Activated CD4-positive, alpha-beta T cell treated with anti-CD3 and anti-CD28 coated beads, Interleukin-2, amount 10 ng/mL, durations not matched to agents 24 days and 14 days (primary cell): ENCODE measurements at regions not wholly inside any gene's neighbourhood (a gene's known extent, or its start where the extent isn't known, plus 50 kb on each side); places are given as distances from the start of the nearest gene placed in this dataset.

Source experiments
- DNase-seq: peaks from one replicate; pipeline ENCODE4 v3.0.0; 2022
- H3K27ac Mint-ChIP-seq: one replicate; pipeline ENCODE4 v1.8.0; 2022; ENCODE audit warnings: mild to moderate bottlenecking, mixed read lengths
- H3K27me3 Mint-ChIP-seq: one replicate; pipeline ENCODE4 v1.8.0; 2022; ENCODE audit warnings: mixed read lengths
- H3K36me3 Mint-ChIP-seq: one replicate; pipeline ENCODE4 v1.8.0; 2022; ENCODE audit warnings: low read depth, mild to moderate bottlenecking, mixed read lengths
- H3K4me1 Mint-ChIP-seq: one replicate; pipeline ENCODE4 v1.8.0; 2021; ENCODE audit warnings: mixed read lengths
- H3K4me3 Mint-ChIP-seq: one replicate; pipeline ENCODE4 v1.8.0; 2022; ENCODE audit warnings: mild to moderate bottlenecking, moderate library complexity, mixed read lengths
- H3K9me3 Mint-ChIP-seq: one replicate; pipeline ENCODE4 v1.8.0; 2021; ENCODE audit warnings: mixed read lengths
- intact Hi-C: fragments of 100-400 bp; cut with micrococcal nuclease; formaldehyde crosslinking; loops from one replicate; pipeline ENCODE4 v1.15.1; 2023

DNA sequence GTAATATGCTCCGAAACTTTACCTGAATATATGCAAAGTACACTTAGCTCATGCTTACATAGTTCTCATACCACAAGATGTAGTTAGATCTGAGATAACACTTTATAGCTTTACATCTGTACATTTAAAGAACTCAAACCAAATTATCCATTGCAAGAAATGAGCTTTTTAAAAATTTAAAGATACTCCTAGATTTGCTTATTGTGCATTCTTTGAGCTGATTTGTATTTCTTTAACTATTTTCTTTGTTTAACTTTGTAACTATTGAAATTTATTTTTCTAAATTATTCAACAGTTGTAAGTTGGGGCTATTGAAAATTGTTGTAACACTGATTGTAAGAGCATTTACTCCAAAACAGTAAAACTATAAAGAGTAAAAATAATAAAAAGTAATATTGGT, 340.2 kb upstream of the NOVA1 start:
- intact Hi-C loops, result no loop called here
- Mint-ChIP-seq H3K36me3 (no peaks in the 10 kb centered on the region), H3K4me1 (no peaks in the 10 kb centered on the region), H3K9me3 (peaks cover 22% of the 10 kb centered on the region), H3K27me3 (no peaks in the 10 kb centered on the region), H3K27ac (no peak overlapping the region), H3K4me3 (no peak overlapping the region)
- DNase-seq, result no peak

DNA sequence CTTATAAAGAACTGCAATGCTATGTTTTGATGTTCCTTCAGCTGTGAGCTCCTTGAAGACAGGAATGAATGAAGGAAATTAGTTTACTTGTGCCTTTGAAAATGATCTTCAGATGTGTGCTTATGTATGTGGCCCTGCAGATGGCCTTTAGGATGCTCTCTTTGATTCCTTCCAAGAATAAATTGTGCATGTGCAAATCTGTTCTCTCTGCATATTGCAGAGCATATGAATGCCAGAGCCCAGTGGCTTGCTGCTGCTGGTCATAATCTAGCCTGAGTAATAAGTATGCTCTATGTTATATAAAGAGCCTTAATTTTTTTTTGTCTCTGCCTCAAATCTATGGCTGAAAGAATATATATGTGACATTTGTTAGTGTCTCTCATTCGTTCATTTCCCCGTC, 341.9 kb upstream of the NOVA1 start:
- no peaks in the 10 kb centered on the region for H3K4me1 Mint-ChIP-seq

DNA sequence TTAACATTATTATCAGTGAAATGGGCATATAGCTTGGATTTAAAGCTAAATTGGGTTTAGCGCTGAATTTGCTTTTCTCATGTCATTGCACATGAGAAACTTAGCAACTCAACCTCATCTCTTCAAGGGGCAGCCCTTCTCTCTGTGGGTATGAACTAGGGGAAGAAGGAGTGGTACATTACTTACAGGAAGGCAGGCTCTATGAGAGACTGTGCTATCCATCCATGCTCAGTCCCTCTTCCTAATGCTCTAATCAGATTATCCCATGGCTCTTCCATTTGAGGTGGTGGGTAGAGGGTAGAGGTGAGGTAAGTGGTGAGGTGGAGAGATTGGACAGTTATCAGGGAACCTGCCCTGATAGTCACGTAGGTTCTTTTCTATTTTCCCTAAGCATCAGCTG, 343.7 kb upstream of the NOVA1 start:
- intact Hi-C loops, result no loop called here
- Mint-ChIP-seq H3K36me3 (no peaks in the 10 kb centered on the region), H3K9me3 (peaks cover 21% of the 10 kb centered on the region), H3K27ac (no peak overlapping the region), H3K4me1 (no peaks in the 10 kb centered on the region), H3K4me3 (no peak overlapping the region), H3K27me3 (no peaks in the 10 kb centered on the region)
- no peak for DNase-seq

More for the DNA sequence above, 341.9 kb upstream of the NOVA1 start:
- H3K27me3 Mint-ChIP-seq, result no peaks in the 10 kb centered on the region
- DNase-seq, result no peak
- no peaks in the 10 kb centered on the region for H3K36me3 Mint-ChIP-seq
- no peak overlapping the region for H3K27ac Mint-ChIP-seq
- H3K4me3 Mint-ChIP-seq, result no peak overlapping the region
- intact Hi-C loops, result no loop called here
- H3K9me3 Mint-ChIP-seq, result peaks cover 29% of the 10 kb centered on the region

DNA sequence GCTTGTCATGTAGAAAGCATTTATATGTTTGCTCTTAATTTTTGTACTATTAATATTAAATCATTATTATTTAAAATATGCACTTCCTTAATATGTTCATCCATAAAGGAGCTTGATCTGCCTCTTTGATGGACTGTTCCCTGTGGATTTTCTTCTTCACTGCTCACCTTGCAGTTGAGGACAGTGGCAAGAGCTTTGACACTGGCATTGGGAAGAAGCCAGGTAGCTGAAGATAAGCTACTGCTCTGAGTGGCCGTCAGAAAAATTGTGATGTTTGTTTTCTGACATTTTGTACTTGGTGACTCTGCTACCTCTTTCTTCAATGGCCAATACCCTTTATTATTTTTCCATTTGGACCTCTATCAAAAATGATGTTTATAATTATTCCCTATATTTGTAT, 349.4 kb upstream of the NOVA1 start:
- no peak for DNase-seq
- no peaks in the 10 kb centered on the region for H3K4me1 Mint-ChIP-seq
- no peak overlapping the region for H3K27ac Mint-ChIP-seq
- no peaks in the 10 kb centered on the region for H3K36me3 Mint-ChIP-seq
- no peaks in the 10 kb centered on the region for H3K27me3 Mint-ChIP-seq
- intact Hi-C loops, result no loop called here
- H3K9me3 Mint-ChIP-seq, result peaks cover 9% of the 10 kb centered on the region
- H3K4me3 Mint-ChIP-seq, result no peak overlapping the region

DNA sequence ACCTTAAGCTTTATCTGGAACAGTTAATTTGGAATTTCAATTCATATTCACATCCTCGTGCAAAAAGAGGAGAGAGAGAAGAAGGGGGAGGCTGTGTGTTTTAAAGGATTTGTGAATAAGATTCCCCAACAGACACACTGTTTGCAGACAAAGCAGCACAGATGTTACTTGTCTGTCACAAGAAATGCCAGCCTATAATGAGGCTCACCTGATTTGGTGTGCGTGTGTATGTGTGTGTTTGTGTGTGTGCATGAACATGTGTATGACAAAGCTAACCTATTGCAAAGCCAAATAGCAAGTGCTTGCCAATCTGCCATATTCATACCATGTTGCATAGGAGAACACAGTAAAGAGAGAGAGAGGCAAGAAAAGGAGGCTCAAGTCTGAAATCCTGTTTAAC, 361.6 kb upstream of the NOVA1 start:
- intact Hi-C loops, result no loop called here
- H3K9me3 Mint-ChIP-seq, result peaks cover 19% of the 10 kb centered on the region

DNA sequence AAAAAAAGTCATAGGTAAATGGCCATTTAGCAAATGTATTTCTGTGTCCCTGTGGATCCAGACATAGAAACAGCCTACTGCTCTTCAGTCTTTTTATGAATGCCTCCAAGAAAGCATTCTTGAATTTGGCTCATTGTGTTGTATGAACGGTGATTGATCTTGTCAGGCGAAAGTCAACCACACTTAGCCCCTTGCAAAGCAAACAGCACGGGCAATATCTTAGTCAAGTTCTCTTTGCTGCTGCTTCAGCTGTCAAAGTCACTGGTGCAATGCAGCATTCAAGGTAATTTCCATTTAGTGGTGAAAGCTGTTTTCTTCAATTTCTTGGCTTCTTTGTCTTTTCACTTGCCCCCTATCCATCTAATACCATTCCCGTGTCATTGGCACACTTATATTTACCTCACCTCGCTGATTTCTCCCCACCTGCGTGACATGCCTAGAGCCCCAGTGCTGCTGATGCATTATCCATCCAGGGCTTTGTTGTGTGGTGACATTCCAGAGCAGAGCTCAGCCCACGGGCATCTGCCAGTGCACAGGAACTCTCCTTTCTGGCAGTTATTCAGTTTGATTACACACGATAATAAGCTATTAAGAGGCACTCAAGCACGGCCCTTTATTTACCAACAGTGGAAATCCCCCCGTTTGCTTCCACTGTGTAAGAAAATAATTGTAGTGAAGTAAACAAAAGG, 362.3 kb upstream of the NOVA1 start:
- Mint-ChIP-seq H3K9me3 (peaks cover 19% of the 10 kb centered on the region), H3K36me3 (no peaks in the 10 kb centered on the region), H3K4me3 (no peak overlapping the region), H3K27me3 (no peaks in the 10 kb centered on the region), H3K27ac (no peak overlapping the region), H3K4me1 (no peaks in the 10 kb centered on the region)
- DNase-seq, result no peak
- intact Hi-C loops, result no loop called here

More for the DNA sequence above, 361.6 kb upstream of the NOVA1 start:
- Mint-ChIP-seq H3K27ac (no peak overlapping the region), H3K4me1 (no peaks in the 10 kb centered on the region), H3K27me3 (no peaks in the 10 kb centered on the region), H3K36me3 (no peaks in the 10 kb centered on the region), H3K4me3 (no peak overlapping the region)
- no peak for DNase-seq

DNA sequence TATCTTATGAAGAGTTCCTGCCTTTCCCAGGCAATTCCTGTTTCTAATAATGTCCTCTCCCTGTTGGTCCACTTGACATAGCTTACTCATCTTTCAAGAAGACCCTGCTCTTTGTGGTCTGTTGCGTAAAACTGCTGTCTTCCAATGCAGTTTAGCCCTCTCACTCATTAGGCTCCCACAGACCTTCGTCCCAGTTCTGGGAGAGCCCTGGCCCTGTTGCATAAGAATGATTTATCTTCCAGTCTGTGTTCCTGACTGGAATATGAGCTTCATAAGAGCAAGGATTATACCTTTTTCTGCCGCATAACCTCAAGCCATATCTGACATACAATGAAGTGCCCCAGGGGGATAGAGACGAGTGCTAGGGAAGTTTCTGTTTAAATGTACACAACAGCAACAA, 365.9 kb upstream of the NOVA1 start:
- peaks cover 19% of the 10 kb centered on the region for H3K9me3 Mint-ChIP-seq
- no peaks in the 10 kb centered on the region for H3K27me3 Mint-ChIP-seq
- no peaks in the 10 kb centered on the region for H3K36me3 Mint-ChIP-seq
- H3K4me1 Mint-ChIP-seq, result no peaks in the 10 kb centered on the region
- no peak overlapping the region for H3K27ac Mint-ChIP-seq
- DNase-seq, result no peak
- no peak overlapping the region for H3K4me3 Mint-ChIP-seq
- intact Hi-C loops, result no loop called here

DNA sequence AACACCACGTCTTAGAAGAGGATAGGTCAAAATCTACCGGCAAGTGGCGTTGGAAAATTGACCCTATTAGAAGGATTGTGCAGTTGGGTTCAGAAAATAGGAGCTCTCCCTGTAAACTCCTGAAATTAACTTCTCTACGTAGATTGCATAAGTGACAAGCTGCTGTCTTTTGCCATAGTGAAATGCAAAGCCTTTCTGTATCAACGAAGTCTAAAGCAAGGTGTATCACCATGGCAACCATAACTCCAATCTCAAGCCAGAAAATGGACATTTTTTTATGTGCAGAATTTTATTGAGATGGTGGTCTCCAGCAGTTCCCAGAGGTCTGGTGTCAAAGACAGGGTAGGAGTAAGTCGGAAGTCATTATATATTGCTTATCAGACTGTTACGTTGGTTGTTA, 367.7 kb upstream of the NOVA1 start:
- no peaks in the 10 kb centered on the region for H3K27me3 Mint-ChIP-seq
- no peak for DNase-seq
- no peaks in the 10 kb centered on the region for H3K36me3 Mint-ChIP-seq
- no peak overlapping the region for H3K4me3 Mint-ChIP-seq
- no peak overlapping the region for H3K27ac Mint-ChIP-seq
- no peaks in the 10 kb centered on the region for H3K4me1 Mint-ChIP-seq
- H3K9me3 Mint-ChIP-seq, result peaks cover 17% of the 10 kb centered on the region
- intact Hi-C loops, result no loop called here

DNA sequence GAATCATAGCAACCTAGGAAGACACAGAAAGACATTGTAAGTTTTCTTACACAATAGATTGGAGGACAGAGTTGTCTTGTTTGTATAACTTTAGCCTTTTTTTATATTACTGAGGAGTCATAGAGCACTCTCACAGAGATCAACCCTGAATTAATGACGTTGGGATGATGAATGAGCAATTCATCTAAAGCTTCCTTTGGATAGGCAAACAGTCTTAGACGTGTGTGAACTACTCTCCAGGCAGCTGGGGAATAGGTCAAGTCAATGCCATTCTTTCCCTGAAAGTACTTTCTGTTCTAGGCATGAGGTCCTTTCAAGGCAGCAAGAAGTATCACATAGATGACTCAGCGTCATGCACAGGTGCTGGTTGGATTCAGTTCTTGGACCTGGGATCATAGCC, 369.1 kb upstream of the NOVA1 start:
- no peaks in the 10 kb centered on the region for H3K4me1 Mint-ChIP-seq
- no peak overlapping the region for H3K4me3 Mint-ChIP-seq
- H3K27me3 Mint-ChIP-seq, result no peaks in the 10 kb centered on the region
- intact Hi-C loops, result no loop called here
- no peak for DNase-seq
- H3K27ac Mint-ChIP-seq, result no peak overlapping the region
- peaks cover 15% of the 10 kb centered on the region for H3K9me3 Mint-ChIP-seq
- no peaks in the 10 kb centered on the region for H3K36me3 Mint-ChIP-seq

DNA sequence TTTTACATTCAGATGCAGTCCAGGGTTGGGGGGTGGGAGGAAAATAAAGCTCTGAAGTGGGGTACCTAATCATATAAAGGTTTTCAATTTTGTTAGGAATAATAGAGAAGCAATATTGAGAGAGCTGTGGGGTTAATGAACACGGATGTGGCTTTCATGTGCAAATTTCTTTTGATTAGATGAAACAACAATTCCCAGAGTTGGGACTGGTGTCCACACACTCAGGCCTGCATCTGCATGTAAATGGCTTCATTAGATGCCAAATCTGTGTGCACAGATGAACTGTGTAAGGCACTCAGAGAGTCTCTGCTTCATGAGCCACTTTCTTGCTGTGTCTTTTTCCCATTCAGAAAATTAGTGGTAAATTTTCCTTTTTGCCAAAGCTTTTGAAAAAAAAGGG, 377.1 kb upstream of the NOVA1 start:
- intact Hi-C loops, result no loop called here

DNA sequence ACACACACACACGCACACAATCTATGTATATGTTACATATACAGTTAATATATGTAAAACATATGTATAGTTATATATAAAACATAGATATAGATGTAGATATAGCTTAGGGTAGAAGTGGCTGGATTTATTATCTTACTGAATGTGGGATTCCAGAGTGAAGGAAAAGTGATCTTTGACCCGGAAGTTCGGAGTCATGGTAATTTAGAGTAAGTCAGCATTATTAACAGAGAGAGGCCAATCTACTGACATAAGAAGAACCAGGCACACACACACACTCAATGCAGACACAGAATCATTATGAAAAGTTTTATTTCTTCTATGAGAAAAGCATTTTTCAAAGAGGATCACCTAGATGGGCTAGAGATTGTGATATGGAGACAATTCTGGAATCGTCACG, 384.2 kb upstream of the NOVA1 start:
- Mint-ChIP-seq H3K4me3 (no peak overlapping the region), H3K27ac (no peak overlapping the region), H3K27me3 (no peaks in the 10 kb centered on the region), H3K4me1 (no peaks in the 10 kb centered on the region), H3K36me3 (no peaks in the 10 kb centered on the region), H3K9me3 (no peaks in the 10 kb centered on the region)
- no peak for DNase-seq
- intact Hi-C loops, result no loop called here

More for the DNA sequence above, 377.1 kb upstream of the NOVA1 start:
- Mint-ChIP-seq H3K4me3 (no peak overlapping the region), H3K27ac (no peak overlapping the region), H3K9me3 (peaks cover 6% of the 10 kb centered on the region), H3K4me1 (no peaks in the 10 kb centered on the region), H3K27me3 (no peaks in the 10 kb centered on the region), H3K36me3 (no peaks in the 10 kb centered on the region)
- no peak for DNase-seq

DNA sequence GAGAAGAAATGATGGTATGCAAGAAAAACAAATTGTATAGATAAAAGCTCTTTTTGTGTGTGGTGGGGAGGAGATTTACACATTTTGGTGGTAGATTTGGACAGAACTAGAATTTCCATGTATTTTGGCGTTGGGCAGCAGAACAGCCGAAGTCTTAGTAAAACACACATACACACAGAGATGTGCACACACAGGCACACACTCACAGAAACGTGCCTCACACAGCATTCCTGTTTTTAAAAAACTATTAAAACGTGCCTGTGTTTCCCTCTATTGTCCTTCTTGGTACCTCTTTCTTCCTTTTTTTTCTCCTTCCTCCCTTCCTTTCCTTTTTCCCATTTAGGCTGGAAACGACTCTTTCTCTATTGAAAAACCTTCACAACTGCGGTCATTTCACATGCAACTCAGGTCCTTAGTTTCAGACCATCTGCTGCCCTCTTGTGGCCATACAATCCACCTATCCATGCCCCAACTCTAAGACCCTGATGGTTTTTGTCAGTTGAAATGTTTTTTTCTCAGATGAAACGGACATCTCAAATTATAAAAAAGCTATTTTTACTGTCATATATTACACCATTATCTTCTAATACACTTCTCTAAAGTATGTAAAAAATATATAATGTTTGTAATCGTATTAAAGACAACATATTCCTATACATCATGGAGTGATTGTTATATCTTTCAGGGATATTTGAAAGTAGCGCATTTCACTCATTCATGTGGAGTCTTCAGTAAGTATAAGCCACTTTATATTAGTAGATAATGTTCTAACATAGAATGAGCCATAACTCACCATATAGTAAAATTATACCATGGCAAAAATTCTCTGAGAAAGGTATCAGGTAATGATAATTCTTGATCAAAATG, 386.7 kb upstream of the NOVA1 start:
- no peak overlapping the region for H3K4me3 Mint-ChIP-seq
- H3K9me3 Mint-ChIP-seq, result no peaks in the 10 kb centered on the region
- no peaks in the 10 kb centered on the region for H3K4me1 Mint-ChIP-seq
- H3K27ac Mint-ChIP-seq, result no peak overlapping the region
- intact Hi-C loops, result no loop called here
- no peak for DNase-seq
- H3K27me3 Mint-ChIP-seq, result no peaks in the 10 kb centered on the region
- no peaks in the 10 kb centered on the region for H3K36me3 Mint-ChIP-seq

DNA sequence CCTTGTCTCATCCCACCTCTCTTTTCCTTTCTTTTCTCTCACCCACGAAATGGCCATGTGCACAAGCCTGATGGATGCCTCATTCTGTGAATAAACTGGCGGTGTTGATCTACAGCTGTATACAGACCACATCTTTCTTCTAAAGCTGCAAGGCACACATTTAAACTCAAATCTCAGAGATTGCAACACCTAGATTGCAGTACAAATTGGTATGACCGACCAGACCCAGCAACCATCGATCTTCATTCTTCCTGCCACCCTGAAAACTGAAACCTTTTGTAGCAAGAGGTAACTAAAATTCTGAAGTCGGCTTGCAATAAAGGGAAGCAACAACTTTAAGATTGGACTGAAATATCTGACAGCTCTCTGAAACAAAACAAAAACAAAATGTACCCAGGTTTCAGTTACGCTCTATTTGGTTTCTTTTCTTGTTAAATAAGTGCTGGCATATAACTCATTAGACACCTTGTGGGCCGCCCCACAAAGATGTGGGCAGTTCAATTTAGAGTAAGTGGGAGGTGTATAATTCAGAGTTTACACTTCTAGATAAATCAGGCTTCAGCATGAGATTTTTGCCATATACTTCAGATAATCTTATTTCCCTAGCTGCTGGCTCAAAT, 390.0 kb upstream of the NOVA1 start:
- no peak overlapping the region for H3K27ac Mint-ChIP-seq
- H3K9me3 Mint-ChIP-seq, result peaks cover 4% of the 10 kb centered on the region
- H3K27me3 Mint-ChIP-seq, result no peaks in the 10 kb centered on the region
- H3K36me3 Mint-ChIP-seq, result no peaks in the 10 kb centered on the region
- no peaks in the 10 kb centered on the region for H3K4me1 Mint-ChIP-seq
- intact Hi-C loops, result no loop called here
- DNase-seq, result no peak
- no peak overlapping the region for H3K4me3 Mint-ChIP-seq

DNA sequence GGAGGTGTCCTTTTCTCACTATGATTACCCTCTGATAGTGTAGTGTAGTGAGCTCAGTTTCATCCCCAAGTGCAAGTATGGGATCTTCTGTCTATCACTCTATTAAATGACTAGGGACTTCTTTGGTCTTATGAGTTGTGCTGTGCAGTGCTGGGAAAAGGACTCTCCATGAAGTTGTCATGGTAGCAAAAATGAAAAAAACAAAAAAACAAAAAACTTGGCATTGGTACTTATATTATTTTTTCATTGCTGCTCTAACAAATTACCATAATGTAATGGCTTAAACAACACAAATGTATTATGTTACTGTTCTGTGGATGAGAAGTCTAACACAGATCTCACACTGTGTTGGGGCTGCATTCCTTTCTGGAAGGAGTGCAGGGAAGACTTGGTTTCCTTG, 393.1 kb upstream of the NOVA1 start:
- Mint-ChIP-seq H3K4me1 (no peaks in the 10 kb centered on the region), H3K27ac (no peak overlapping the region), H3K9me3 (peaks cover 8% of the 10 kb centered on the region), H3K4me3 (no peak overlapping the region), H3K27me3 (no peaks in the 10 kb centered on the region), H3K36me3 (no peaks in the 10 kb centered on the region)
- intact Hi-C loops, result no loop called here
- DNase-seq, result no peak
